ENCODE measurements at regions not wholly inside any gene's neighbourhood (a gene's known extent, or its start where the extent isn't known, plus 50 kb on each side); places are given as distances from the start of the nearest gene placed in this dataset.

- TF ChIP-seq, protein P1, sequence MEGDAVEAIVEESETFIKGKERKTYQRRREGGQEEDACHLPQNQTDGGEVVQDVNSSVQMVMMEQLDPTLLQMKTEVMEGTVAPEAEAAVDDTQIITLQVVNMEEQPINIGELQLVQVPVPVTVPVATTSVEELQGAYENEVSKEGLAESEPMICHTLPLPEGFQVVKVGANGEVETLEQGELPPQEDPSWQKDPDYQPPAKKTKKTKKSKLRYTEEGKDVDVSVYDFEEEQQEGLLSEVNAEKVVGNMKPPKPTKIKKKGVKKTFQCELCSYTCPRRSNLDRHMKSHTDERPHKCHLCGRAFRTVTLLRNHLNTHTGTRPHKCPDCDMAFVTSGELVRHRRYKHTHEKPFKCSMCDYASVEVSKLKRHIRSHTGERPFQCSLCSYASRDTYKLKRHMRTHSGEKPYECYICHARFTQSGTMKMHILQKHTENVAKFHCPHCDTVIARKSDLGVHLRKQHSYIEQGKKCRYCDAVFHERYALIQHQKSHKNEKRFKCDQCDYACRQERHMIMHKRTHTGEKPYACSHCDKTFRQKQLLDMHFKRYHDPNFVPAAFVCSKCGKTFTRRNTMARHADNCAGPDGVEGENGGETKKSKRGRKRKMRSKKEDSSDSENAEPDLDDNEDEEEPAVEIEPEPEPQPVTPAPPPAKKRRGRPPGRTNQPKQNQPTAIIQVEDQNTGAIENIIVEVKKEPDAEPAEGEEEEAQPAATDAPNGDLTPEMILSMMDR (IDR thresholded peaks at IDR 0.05 in 2 of 3, conservative IDR thresholded peaks at IDR 0.05 in 1 of 3; ENCODE audit: borderline replicate concordance in 1 of 3, insufficient read depth in 1 of 3, low read depth in 2 of 3, low read length in 2 of 3) = no peak
- no peak for TF ChIP-seq SRF (IDR thresholded peaks at IDR 0.05; ENCODE audit: low read depth)
Measured at GRCh38 chr10:8758029-8758428, 703.5 kb downstream of the GATA3 start.

Data from HCT116 (cell line).